Mucosa of gallbladder (tissue), 1 donor: ENCODE measurements at regions not wholly inside any gene's neighbourhood (a gene's known extent, or its start where the extent isn't known, plus 50 kb on each side); places are given as distances from the start of the nearest gene placed in this dataset.
"Not testable (repeated sequence)": the region's sequence is repeated elsewhere in the genome, so short reads cannot be mapped to it uniquely, and the experiment has no call there.

ENCODE experiments used
- DNase-seq: peaks from one replicate; pipeline ENCODE4 v3.0.0-alpha.2; 2020; ENCODE audit warnings: low spot score
- donor health status: DM: no; HTN: no; CAD: no.

DNA sequence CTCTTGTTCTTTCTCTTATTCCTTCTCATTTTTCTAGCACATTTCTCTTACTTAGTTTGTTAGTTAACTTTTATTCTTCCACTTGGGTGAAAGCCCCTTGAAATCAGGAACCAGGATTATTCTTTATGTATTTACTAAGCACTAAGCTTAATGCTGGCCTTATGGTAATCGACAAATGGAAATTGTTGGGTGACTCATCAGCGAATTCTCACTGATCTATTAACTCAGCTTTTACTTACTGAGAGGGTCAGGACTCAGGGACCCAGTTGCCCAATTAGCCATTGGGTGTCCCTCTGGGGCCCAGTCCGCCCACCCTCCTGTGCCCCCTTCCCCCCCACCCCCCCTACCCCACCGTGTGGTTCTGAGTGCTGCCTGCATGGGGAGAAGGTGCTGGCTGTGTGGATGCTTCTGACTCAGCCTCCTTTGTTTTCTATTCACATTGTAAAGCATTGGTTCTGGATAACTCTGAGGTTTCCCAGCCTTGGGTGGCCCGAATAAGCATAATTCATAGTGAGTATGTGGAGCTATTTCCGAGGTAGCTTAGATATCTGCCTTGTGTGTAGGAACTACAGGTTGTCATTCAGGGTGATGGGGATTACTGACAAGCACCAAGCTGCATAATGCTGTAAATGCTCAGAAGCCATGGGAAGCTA is 240.9 kb downstream of the FGF9 start:
- no peak for DNase-seq

DNA sequence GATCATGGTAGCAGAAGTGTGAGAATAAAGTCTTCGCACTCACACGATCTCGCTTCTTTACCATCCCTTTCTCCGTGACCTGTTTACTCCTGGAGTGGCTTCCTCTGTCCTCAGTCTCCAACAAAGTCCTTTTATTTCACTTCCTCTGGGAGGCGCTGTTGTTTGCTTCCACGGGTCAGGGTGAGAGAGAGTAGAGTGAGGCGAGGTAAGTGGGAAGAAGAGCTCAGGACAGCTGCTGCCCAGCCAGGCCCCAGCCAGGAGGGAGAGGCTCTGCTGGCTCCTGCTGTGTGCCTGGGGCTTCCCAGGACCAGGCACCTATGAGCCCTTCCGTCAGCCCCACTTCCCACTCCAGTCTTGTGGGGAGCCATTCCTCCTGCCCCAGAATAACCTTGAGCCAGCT is 242.1 kb downstream of the FGF9 start:
- DNase-seq: no peak

- DNase-seq: no peak
Observed at GRCh38 chr13:21917086-21918015, 246.5 kb downstream of the FGF9 start.

- not testable (repeated sequence) for DNase-seq
Observed at GRCh38 chr13:21920802-21921201, 249.9 kb downstream of the FGF9 start.

- DNase-seq: no peak
Observed at GRCh38 chr13:21924958-21925357, 254.1 kb downstream of the FGF9 start.

DNA sequence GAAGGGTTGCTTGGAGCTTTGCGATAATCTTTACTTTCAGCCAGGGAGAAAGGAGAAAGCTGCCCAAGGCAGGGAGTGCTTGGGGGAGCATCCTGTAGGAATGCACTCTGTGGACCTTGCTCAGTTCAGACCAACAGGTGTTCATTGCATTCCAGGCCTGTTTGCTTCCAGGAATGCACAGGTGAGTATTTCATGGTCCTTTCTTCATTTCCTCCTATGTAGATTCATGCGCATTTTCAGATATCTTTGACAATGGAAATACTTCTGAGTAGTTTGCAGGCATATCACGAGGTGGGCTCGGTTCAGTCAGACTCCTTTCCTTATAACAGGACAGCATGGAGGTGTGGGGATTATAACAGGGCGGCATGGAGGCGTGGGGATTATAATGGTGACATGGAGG is 254.8 kb downstream of the FGF9 start:
- no peak for DNase-seq

DNA sequence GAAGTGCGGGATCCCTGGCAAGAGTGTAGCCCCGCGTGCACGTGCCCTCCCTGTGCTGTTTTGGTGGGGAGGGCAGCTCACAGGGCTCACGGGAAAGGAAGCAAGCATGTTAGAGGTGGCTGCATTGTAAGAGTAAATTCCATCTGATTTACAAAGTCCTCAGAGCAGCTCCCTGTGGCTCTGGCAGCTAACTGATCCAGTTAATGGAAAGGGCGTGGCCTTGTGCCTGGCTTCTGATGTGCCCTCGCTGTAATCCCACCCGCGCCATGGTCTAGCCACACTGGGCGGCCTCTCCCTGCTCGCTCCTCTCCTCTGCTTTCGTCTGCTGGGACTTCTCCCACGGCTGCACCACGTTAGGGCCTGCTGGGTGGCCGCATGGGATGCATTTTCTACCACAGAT is 258.5 kb downstream of the FGF9 start:
- DNase-seq: no peak

DNA sequence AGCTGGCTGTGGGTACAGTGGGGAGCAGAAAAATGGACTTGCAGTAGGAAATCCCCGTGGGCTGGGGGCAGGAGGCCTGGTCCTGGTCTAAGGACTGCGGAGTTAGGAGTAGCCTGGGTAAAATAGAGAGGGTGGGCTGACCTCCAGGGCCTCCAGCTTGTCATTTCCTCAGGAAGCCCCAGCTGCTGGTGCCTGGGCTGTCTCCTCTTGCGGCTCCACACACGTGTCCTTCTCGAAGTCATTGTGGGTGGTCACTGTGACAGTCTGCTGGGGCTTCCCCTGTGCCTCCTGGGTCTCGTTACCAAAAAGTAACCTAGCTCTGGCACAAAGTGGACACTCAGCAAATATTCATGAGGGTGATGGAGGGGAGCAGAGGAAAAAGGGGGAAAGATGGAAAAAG is 259.7 kb downstream of the FGF9 start:
- DNase-seq: no peak

GRCh38 chr13:21932578-21932977 is 261.7 kb downstream of the FGF9 start:
- DNase-seq: no peak

GRCh38 chr13:21932996-21933395 is 262.1 kb downstream of the FGF9 start:
- no peak for DNase-seq

DNA sequence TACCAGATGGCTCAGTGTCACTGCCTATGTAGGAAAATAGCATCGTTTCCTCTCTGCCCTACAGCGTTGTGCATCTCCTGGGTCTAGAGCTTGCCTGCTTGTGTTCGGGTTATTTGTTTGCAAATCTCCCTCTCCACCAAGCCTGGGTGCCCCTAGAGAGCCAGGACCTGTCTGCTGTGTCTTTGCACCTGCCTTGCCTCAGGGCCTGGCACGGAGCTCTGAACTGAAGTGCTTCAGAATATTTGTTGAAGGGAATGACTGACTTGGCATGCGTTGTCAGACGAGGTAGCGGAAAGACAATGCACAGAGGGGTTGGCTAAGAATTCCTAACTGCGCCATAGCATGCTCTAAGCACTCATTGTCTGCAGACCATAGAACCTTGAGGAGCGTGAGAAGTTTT is 263.4 kb downstream of the FGF9 start:
- DNase-seq: no peak

GRCh38 chr13:21936674-21937073 is 265.8 kb downstream of the FGF9 start:
- no peak for DNase-seq

DNA sequence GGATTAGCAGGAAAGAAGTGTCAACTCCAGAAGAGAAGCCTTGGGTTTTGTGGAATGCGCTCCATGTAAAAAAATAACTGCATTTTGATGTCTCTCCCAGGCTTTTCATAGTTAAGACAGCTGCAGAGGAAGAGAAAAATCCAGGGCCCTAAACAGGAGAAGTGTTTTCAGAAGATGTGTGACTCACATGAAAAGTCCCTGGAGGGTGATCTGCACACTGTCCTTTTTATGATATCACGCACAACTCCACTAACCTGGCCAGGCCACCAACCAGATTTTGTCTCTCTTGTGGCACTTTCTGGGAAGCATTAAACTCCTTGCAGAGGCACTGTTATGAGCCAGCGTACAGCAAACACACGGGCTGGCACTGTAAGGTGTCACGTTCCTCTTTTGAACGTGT is 267.3 kb downstream of the FGF9 start:
- DNase-seq: no peak

DNA sequence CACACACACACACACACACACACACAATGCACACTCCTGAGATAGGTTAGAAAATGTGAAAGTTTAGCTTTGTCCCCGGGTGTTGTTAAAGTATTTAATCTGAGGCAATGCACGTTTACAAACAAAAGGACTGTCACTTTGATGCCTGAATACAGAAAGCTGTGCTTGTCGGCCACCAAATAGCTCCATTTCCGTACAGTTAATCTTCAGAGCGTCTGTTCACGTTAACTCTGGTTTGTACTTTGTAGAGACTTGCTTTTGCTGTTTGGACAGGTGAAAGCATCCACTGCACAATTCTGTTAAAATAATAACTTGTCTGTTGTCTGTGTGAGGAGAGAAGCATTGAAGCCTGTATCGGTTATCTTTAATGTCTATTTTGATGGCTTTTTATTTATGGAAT is 267.8 kb downstream of the FGF9 start:
- no peak for DNase-seq

DNA sequence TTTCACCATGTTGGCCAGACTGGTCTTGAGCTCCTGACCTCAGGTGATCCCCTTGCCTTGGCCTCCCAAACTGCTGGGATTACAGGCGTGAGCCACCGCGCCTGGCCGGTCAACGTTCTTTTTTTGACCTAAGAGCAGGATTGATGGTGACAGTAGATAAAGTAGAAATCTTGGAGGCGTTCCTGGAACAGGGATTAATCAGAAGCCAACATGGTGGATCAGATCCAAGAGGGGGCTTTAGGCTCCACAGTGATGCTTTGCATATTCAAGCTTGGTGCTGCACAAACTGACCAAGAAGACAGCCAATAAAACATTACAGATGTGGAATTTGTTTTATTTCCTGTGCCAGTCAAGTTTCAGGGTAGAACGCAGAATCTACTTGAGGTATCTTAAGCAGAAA is 271.2 kb downstream of the FGF9 start:
- DNase-seq: no peak

- no peak for DNase-seq
Observed at GRCh38 chr13:21944610-21945009, 273.7 kb downstream of the FGF9 start.

GRCh38 chr13:21945195-21945594 is 274.3 kb downstream of the FGF9 start:
- DNase-seq: no peak

DNA sequence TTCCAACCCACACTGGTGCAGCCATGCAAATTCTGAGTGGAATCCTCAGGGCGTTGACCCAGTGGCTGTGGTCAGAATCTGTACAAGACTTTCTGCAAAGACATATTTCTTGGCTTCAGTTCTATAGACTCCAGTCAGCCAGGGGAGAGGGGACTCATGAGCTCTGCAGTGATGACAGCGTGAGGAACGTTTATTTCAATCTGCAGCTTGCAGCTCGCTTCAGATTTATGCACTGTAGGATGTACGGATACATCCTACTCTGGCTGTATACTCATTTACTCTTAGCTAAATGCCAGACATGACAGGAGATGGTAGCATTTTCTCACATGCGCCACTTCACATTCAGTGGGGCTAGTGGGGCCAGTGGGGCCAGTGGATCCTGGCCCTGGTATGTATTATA is 276.1 kb downstream of the FGF9 start:
- DNase-seq: no peak

GRCh38 chr13:21948769-21949474 is 278.0 kb downstream of the FGF9 start:
- DNase-seq: no peak

DNA sequence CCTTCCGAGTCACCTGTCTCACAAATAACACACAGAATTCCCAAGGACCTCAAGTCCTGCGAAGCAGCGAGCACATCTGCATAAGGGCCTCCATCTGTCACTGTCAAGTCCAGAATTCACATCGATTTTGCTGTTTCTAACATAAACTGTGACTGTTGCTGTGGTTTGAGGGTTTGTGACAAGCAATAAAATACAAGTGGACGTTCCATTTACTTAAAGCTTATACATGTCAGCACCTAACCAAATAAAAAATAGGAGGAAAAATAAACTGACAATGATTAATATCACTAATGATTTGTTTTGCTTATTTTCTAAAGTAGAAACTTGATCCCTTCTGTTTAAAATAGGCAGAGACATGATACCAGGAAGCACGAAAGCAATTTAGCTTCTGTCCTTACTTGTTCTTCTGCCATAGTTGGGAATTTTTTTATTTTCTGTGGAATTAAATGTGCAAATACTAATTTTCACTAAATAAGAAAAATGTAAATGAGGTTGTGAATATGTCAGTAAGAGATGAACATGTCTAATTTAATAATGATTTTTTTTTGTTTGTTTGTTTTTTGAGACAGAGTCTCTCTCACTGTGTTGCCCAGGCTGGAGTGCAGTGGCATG is 279.1 kb downstream of the FGF9 start:
- no peak for DNase-seq

- no peak for DNase-seq
Observed at GRCh38 chr13:21956666-21957065, 285.8 kb downstream of the FGF9 start.

DNA sequence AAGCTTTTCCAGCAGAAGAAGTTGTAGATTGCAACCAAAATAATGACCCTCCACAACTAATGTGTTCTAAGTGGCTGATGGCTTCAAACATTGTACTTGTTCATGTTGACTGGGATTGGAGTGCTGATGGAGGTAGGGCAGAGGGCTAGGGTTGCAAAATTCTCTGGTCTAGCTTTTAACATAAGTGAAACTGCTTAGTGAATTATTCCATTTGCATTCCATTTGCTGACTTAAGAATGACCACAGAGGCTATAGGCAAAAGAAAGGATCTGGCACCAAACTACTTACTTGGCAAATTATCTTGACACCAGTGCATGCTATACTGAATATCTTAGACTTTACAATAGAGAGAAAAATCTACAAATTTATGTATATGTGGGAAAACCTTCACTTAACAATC is 287.0 kb downstream of the FGF9 start:
- no peak for DNase-seq
